ENCODE measurements at regions not wholly inside any gene's neighbourhood (a gene's known extent, or its start where the extent isn't known, plus 50 kb on each side); places are given as distances from the start of the nearest gene placed in this dataset.

- DNase-seq = no peak
These were observed 325.1 kb downstream of the RRAGC start for GRCh38 chr1:38534473-38534823.

- no peak for DNase-seq
These were observed 325.6 kb downstream of the RRAGC start for GRCh38 chr1:38533772-38534472.

- no peak for DNase-seq
These were observed 328.6 kb downstream of the RRAGC start for GRCh38 chr1:38530957-38531356.

- DNase-seq = no peak
These were observed 329.6 kb downstream of the RRAGC start for GRCh38 chr1:38529946-38530345.

- DNase-seq = no peak
These were observed 330.2 kb downstream of the RRAGC start for GRCh38 chr1:38529391-38529790.

GRCh38 chr1:38528623-38529022, 330.9 kb downstream of the RRAGC start:
- no peak for DNase-seq

GRCh38 chr1:38527373-38527966, 332.1 kb downstream of the RRAGC start:
- no peak for DNase-seq

- DNase-seq = no peak
These were observed 333.5 kb downstream of the RRAGC start for GRCh38 chr1:38526046-38526445.

- no peak for DNase-seq
These were observed 334.1 kb downstream of the RRAGC start for GRCh38 chr1:38525343-38526043.

GRCh38 chr1:38524025-38524641, 335.4 kb downstream of the RRAGC start:
- DNase-seq = no peak

- no peak for DNase-seq
These were observed 336.0 kb downstream of the RRAGC start for GRCh38 chr1:38523568-38523939.

- DNase-seq = no peak
These were observed 336.5 kb downstream of the RRAGC start for GRCh38 chr1:38522915-38523567.

GRCh38 chr1:38516560-38516959, 343.0 kb downstream of the RRAGC start:
- DNase-seq = no peak

- DNase-seq = peak; percentile 50
These were observed 346.8 kb downstream of the RRAGC start for GRCh38 chr1:38512789-38513188.

- DNase-seq = no peak
These were observed 347.4 kb downstream of the RRAGC start for GRCh38 chr1:38512024-38512767.

- DNase-seq = no peak
These were observed 351.3 kb downstream of the RRAGC start for GRCh38 chr1:38508232-38508631.

- no peak for DNase-seq
These were observed 352.0 kb downstream of the RRAGC start for GRCh38 chr1:38507563-38507962.

- DNase-seq = no peak
These were observed 353.6 kb downstream of the RRAGC start for GRCh38 chr1:38505944-38506343.

- no peak for DNase-seq
These were observed 356.8 kb downstream of the RRAGC start for GRCh38 chr1:38502758-38503157.

- DNase-seq = no peak
These were observed 358.7 kb downstream of the RRAGC start for GRCh38 chr1:38500891-38501290.

- no peak for DNase-seq
These were observed 359.2 kb downstream of the RRAGC start for GRCh38 chr1:38500352-38500751.

- DNase-seq = no peak
These were observed 360.9 kb downstream of the RRAGC start for GRCh38 chr1:38498686-38499085.

Data from NCI-H2171 (cell line).